ENCODE measurements at regions not wholly inside any gene's neighbourhood (a gene's known extent, or its start where the extent isn't known, plus 50 kb on each side); places are given as distances from the start of the nearest gene placed in this dataset.

DNA sequence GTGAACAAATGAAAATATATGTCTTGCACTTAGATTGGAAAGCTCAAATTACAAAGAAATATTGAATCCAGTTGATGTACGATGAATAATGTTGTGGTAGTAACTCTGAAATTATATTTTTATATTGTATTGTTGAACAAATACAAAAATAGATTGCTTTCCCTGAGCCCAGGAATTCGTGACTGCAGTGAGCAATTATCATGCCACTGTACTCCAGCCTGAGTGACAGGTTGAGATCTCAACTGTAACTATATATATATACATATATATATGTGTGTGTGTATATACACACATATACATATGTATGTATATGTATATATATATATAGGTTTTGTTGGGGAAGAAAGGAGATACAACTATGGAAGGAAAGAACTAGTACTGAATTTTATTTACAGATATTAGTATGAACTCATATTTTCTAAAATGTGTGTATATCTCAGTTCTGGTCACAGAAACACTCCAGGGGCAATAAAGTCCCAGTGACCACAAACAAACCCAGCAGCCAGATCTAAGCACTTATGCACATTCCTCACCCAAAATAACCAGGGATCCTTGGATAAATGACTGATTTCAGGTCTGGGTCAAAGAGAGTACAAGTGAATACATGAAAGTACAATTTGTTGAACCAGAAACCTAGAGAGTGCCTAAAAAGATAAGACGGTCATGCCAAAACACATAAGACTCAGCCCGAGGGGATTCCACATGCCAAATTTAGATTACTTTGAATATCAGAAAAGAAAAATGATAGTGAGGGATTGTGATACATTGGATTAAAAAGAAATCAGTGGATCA lies 146.3 kb downstream of the TMX3 start:
- H3K4me3 ChIP-seq, result no peak overlapping the region
- H3K36me3 ChIP-seq, result no peaks in the 10 kb centered on the region
- ATAC-seq, result no peak
- H3K9me3 ChIP-seq, result peaks cover 0 to 10% (median 0%) of the 10 kb centered on the region in 3 donors
- no peaks in the 10 kb centered on the region for H3K27me3 ChIP-seq
- H3K27ac ChIP-seq, result no peak overlapping the region
- H3K4me1 ChIP-seq, result no peaks in the 10 kb centered on the region
- 55 to 63% methylated on average over 2 to 4 of the region's 4 CpGs for WGBS, 2 donors (ENCODE audit: low coverage in 1 of 2)
- TF ChIP-seq POLR2AphosphoS5 (IDR thresholded peaks at IDR 0.05) (no peak), POLR2A (IDR thresholded peaks at IDR 0.05) (no peak), EP300 (IDR thresholded peaks at IDR 0.05) (no peak)
- TF ChIP-seq, protein P1, sequence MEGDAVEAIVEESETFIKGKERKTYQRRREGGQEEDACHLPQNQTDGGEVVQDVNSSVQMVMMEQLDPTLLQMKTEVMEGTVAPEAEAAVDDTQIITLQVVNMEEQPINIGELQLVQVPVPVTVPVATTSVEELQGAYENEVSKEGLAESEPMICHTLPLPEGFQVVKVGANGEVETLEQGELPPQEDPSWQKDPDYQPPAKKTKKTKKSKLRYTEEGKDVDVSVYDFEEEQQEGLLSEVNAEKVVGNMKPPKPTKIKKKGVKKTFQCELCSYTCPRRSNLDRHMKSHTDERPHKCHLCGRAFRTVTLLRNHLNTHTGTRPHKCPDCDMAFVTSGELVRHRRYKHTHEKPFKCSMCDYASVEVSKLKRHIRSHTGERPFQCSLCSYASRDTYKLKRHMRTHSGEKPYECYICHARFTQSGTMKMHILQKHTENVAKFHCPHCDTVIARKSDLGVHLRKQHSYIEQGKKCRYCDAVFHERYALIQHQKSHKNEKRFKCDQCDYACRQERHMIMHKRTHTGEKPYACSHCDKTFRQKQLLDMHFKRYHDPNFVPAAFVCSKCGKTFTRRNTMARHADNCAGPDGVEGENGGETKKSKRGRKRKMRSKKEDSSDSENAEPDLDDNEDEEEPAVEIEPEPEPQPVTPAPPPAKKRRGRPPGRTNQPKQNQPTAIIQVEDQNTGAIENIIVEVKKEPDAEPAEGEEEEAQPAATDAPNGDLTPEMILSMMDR (IDR thresholded peaks at IDR 0.05), result no peak

DNA sequence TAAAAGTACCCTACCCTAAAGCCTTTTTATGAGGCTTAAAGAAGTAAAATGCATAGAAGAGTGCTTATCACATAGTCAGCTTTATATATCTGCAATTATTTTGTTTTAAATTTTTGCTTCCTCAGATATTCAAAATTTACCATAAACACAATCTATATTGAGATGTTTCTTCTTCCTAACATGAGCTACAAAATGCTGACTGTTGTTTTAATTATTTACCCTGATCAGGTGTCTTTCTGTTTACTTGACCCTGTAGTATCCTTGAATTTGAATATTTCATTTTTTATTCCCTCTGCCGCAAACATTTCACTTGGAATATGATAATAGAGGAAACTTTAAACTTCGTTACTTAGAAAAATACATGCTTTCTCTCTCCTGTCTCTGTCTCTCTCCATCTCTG lies 147.9 kb downstream of the TMX3 start:
- 43 to 87% methylated on average over 1 to 2 of the region's 2 CpGs for WGBS, 2 donors (ENCODE audit: low coverage in 1 of 2)
- no peaks in the 10 kb centered on the region for H3K36me3 ChIP-seq
- ATAC-seq, result no peak
- no peak overlapping the region for H3K4me3 ChIP-seq
- H3K27me3 ChIP-seq, result no peaks in the 10 kb centered on the region
- H3K9me3 ChIP-seq, result peaks cover 0 to 2% (median 0%) of the 10 kb centered on the region in 3 donors
- H3K27ac ChIP-seq, result no peak overlapping the region
- TF ChIP-seq EP300 (IDR thresholded peaks at IDR 0.05) (no peak), POLR2AphosphoS5 (IDR thresholded peaks at IDR 0.05) (no peak), POLR2A (IDR thresholded peaks at IDR 0.05) (no peak)
- TF ChIP-seq, protein P1 (IDR thresholded peaks at IDR 0.05), result no peak
- no peaks in the 10 kb centered on the region for H3K4me1 ChIP-seq

DNA sequence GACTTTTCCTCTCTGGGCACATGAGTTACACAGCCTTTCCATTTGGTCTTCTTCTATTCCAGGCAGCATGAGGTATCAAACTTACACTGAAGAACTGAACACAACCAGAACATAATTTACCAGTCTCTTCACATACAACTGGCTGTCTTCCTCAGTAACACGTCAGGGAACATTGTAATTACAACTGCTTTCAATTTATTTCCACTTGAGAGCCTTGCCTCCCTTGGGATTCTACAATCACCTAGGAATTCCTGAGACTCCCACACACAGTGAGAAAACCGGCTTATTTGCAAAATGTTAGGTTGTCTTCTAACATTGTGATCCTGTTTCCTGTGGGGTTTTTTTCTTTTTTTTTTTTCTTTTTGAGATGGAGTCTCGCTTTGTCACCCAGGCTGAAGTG lies 149.9 kb downstream of the TMX3 start:
- ATAC-seq, result no peak
- WGBS, 2 donors (ENCODE audit: low coverage in 1 of 2), result 54 to 71% methylated on average over 2 to 3 of the region's 3 CpGs
- H3K36me3 ChIP-seq, result no peaks in the 10 kb centered on the region
- H3K27ac ChIP-seq, result no peak overlapping the region
- no peaks in the 10 kb centered on the region for H3K27me3 ChIP-seq
- H3K4me1 ChIP-seq, result no peaks in the 10 kb centered on the region
- no peaks in the 10 kb centered on the region for H3K9me3 ChIP-seq
- no peak overlapping the region for H3K4me3 ChIP-seq
- TF ChIP-seq, protein P1 (IDR thresholded peaks at IDR 0.05), result no peak
- no peak for TF ChIP-seq POLR2AphosphoS5 (IDR thresholded peaks at IDR 0.05)
- TF ChIP-seq EP300 (IDR thresholded peaks at IDR 0.05), result no peak
- TF ChIP-seq POLR2A (IDR thresholded peaks at IDR 0.05), result no peak

DNA sequence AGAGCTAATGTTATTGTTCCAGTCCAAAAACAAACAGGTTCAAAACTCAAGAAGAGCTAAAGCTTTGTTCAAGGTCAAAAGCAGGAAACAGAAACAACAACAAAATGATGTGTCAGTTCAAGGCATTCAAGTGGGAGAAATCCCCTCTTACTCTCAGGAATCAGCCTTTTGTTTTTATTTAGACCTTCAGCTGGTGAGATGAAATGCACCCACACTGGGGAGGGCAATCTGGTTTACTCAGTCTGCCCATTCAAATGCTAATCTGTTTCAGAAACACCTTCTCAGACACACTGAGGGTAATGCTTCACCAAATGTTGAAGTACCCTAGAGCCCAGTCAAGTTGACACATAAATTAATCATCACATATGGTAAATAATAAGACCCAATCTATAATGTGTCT lies 150.6 kb downstream of the TMX3 start:
- no peak overlapping the region for H3K27ac ChIP-seq
- no peaks in the 10 kb centered on the region for H3K4me1 ChIP-seq
- no peak for TF ChIP-seq POLR2A (IDR thresholded peaks at IDR 0.05)
- TF ChIP-seq, protein P1 (IDR thresholded peaks at IDR 0.05), result no peak
- TF ChIP-seq POLR2AphosphoS5 (IDR thresholded peaks at IDR 0.05), result no peak
- TF ChIP-seq EP300 (IDR thresholded peaks at IDR 0.05), result no peak
- no peak overlapping the region for H3K4me3 ChIP-seq
- H3K27me3 ChIP-seq, result no peaks in the 10 kb centered on the region
- no peaks in the 10 kb centered on the region for H3K36me3 ChIP-seq
- no peak for ATAC-seq
- H3K9me3 ChIP-seq, result no peaks in the 10 kb centered on the region

DNA sequence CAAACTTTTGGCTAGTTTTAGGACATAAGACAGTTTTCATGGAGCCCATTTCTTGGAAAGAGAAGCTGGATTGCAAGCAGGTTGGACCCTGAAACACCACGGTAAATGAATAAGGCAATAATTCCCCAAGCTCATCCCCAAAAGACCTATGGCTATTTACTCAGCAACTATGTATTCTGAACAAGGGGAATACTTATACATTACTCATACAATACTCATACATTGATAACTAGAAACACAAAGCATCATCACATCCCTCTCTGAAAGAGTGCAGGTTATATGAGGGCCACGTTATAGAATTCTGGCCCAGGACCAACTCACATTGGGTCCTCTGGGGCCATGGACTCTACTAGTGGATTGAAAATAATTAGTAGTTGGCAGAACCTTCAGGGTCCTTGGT lies 154.8 kb downstream of the TMX3 start:
- H3K4me3 ChIP-seq, result no peak overlapping the region
- 90 to 96% methylated on average over 1 to 2 of the region's 2 CpGs for WGBS, 2 donors (ENCODE audit: low coverage in 1 of 2)
- no peak for ATAC-seq
- H3K9me3 ChIP-seq, result no peaks in the 10 kb centered on the region
- H3K36me3 ChIP-seq, result no peaks in the 10 kb centered on the region
- no peaks in the 10 kb centered on the region for H3K27me3 ChIP-seq
- TF ChIP-seq, protein P1 (IDR thresholded peaks at IDR 0.05), result no peak
- TF ChIP-seq POLR2A (IDR thresholded peaks at IDR 0.05) (no peak), EP300 (IDR thresholded peaks at IDR 0.05) (no peak), POLR2AphosphoS5 (IDR thresholded peaks at IDR 0.05) (no peak)
- H3K4me1 ChIP-seq, result no peaks in the 10 kb centered on the region
- H3K27ac ChIP-seq, result no peak overlapping the region
